ENCODE measurements at regions not wholly inside any gene's neighbourhood (a gene's known extent, or its start where the extent isn't known, plus 50 kb on each side); places are given as distances from the start of the nearest gene placed in this dataset.

- TF ChIP-seq, protein P1, sequence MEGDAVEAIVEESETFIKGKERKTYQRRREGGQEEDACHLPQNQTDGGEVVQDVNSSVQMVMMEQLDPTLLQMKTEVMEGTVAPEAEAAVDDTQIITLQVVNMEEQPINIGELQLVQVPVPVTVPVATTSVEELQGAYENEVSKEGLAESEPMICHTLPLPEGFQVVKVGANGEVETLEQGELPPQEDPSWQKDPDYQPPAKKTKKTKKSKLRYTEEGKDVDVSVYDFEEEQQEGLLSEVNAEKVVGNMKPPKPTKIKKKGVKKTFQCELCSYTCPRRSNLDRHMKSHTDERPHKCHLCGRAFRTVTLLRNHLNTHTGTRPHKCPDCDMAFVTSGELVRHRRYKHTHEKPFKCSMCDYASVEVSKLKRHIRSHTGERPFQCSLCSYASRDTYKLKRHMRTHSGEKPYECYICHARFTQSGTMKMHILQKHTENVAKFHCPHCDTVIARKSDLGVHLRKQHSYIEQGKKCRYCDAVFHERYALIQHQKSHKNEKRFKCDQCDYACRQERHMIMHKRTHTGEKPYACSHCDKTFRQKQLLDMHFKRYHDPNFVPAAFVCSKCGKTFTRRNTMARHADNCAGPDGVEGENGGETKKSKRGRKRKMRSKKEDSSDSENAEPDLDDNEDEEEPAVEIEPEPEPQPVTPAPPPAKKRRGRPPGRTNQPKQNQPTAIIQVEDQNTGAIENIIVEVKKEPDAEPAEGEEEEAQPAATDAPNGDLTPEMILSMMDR (IDR thresholded peaks at IDR 0.05; ENCODE audit: low read depth, low read length): no peak
- TF ChIP-seq POLR2A (IDR thresholded peaks at IDR 0.05; ENCODE audit: extremely low read depth, insufficient read length): no peak
Observed at GRCh38 chr13:26948353-26948752, 187.8 kb upstream of the GPR12 start.
